HCT116 (cell line): ENCODE measurements at regions not wholly inside any gene's neighbourhood (a gene's known extent, or its start where the extent isn't known, plus 50 kb on each side); places are given as distances from the start of the nearest gene placed in this dataset.

Experiments used
- ATAC-seq: fragments of 200-7000 bp; cut with Tn5 transposase; 2 replicates; pipeline ENCODE4 v1.9.1; 2020; ENCODE audit warnings: mild to moderate bottlenecking, moderate library complexity
- BruUV-seq: library from RNA; stranded (reverse); fragments of 400-500 nt; replicated peaks from 2 replicates; lab custom pipeline; 2021; lab: Mats Ljungman, UMichigan
- CTCF ChIA-PET: fragments of 300-600 bp; sonication (Branson Sonifier 250); formaldehyde crosslinking; loops from one replicate; lab custom pipeline; 2021; ENCODE audit warnings: antibody characterized with exemption; lab: Charles Lee
- POLR2A ChIA-PET: fragments of 300-600, 350-600 bp; sonication (Branson Sonifier 250); formaldehyde crosslinking; loops from one replicate; lab custom pipeline; 2021; ENCODE audit warnings: antibody characterized with exemption; lab: Charles Lee
- RAD21 ChIA-PET, 2 experiments: fragments of 300-600 bp; sonication (Branson Sonifier 250); formaldehyde crosslinking; loops; one replicate each; lab custom pipeline; 2023; ENCODE audit warnings: low total read pairs in 2 of 2; ENCODE audit not compliant: uncharacterized antibody in 2 of 2, unreplicated experiment in 2 of 2, low non-redundant PET in 1 of 2; lab: Charles Lee
- DNase-seq: peaks from one replicate; pipeline ENCODE4 v3.0.0-alpha.2; 2010; ENCODE audit warnings: low read depth, low spot score
- H2AFZ ChIP-seq: fragments of 200-600 bp; shearing (Covaris generic), sonication (generic); 2 replicates; pipeline ENCODE4 v1.6.1; 2017; ENCODE audit warnings: low read depth, mixed run types, mixed read lengths, antibody characterized with exemption, low read length; ENCODE audit not compliant: poor library complexity, severe bottlenecking
- H3K27ac ChIP-seq: 2 replicates; pipeline ENCODE4 v1.5.1; 2012; ENCODE audit warnings: low read depth, low read length
- H3K27me3 ChIP-seq: fragments of 200-600 bp; sonication (generic); 2 replicates; pipeline ENCODE4 v1.6.1; 2016; ENCODE audit warnings: mixed run types, low read length, mixed read lengths; ENCODE audit not compliant: insufficient read depth
- H3K36me3 ChIP-seq, 2 experiments: fragments of 200-500 bp in 1 of 2; fragments of 200-600 bp in 1 of 2; sonication (Bioruptor generic) in 1 of 2; sonication (generic) in 1 of 2; 2 replicates each; pipeline versions ENCODE4 v1.5.1 to v1.6.1; 2014 to 2016; ENCODE audit warnings: low read length in 2 of 2, inconsistent platforms in 1 of 2, mixed read lengths in 1 of 2, mixed run types in 1 of 2; ENCODE audit not compliant: insufficient read depth in 2 of 2, control insufficient read depth in 1 of 2
- H3K4me1 ChIP-seq, 2 experiments: fragments of 200-600 bp in 1 of 2; sonication (generic) in 1 of 2; 2 replicates each; pipeline versions ENCODE4 v1.5.1 to v1.6.1; 2012 to 2017; ENCODE audit warnings: low read length in 2 of 2, inconsistent platforms in 1 of 2, mild to moderate bottlenecking in 1 of 2, mixed read lengths in 1 of 2, mixed run types in 1 of 2, moderate library complexity in 1 of 2; ENCODE audit not compliant: insufficient read depth in 2 of 2, control insufficient read depth in 1 of 2
- H3K4me2 ChIP-seq: fragments of 200-600 bp; sonication (generic); 2 replicates; pipeline ENCODE4 v1.6.1; 2017; ENCODE audit warnings: mixed run types, low read length, mixed read lengths
- H3K4me3 ChIP-seq, 2 experiments: fragments of 200-600 bp in 1 of 2; sonication (generic) in 1 of 2; replicated peaks in 1 of 2; 2 replicates each; pipeline ENCODE4 v1.5.1; 2011 to 2016; ENCODE audit warnings: low read length in 2 of 2, control low read depth in 1 of 2, low read depth in 1 of 2, mild to moderate bottlenecking in 1 of 2, mixed read lengths in 1 of 2, mixed run types in 1 of 2
- H3K79me2 ChIP-seq: fragments of 200-600 bp; sonication (generic); 2 replicates; pipeline ENCODE4 v1.6.1; 2017; ENCODE audit warnings: mild to moderate bottlenecking, mixed run types, low read length, moderate library complexity, mixed read lengths; ENCODE audit not compliant: insufficient read depth
- H3K9ac ChIP-seq: fragments of 200-600 bp; sonication (generic); 2 replicates; pipeline ENCODE4 v1.6.1; 2016; ENCODE audit warnings: low read length, mixed read lengths
- H3K9me2 ChIP-seq: fragments of 200-600 bp; sonication (generic), shearing (Covaris generic); 2 replicates; pipeline ENCODE4 v1.6.1; 2017; ENCODE audit warnings: mixed run types, mild to moderate bottlenecking, moderate library complexity; ENCODE audit not compliant: insufficient read depth
- H3K9me3 ChIP-seq, 2 experiments: fragments of 200-500 bp in 1 of 2; fragments of 200-600 bp in 1 of 2; sonication (Bioruptor generic) in 1 of 2; sonication (generic) in 1 of 2; 2 replicates each; pipeline ENCODE4 v1.6.1; 2014 to 2017; ENCODE audit warnings: low read length in 2 of 2, mixed read lengths in 2 of 2, inconsistent platforms in 1 of 2, low read depth in 1 of 2, mild to moderate bottlenecking in 1 of 2, mixed run types in 1 of 2, moderate library complexity in 1 of 2; ENCODE audit not compliant: control insufficient read depth in 1 of 2, insufficient read depth in 1 of 2
- H4K20me1 ChIP-seq: fragments of 200-600 bp; sonication (generic), shearing (Covaris generic); 2 replicates; pipeline ENCODE4 v1.6.1; 2017; ENCODE audit warnings: mixed run types, mild to moderate bottlenecking, moderate library complexity; ENCODE audit not compliant: insufficient read depth
- ATF3 ChIP-seq: IDR thresholded peaks from 2 replicates; pipeline ENCODE4 v1.6.1; 2012
- CBX3 ChIP-seq: IDR thresholded peaks from 2 replicates; pipeline ENCODE4 v1.6.1; 2012; ENCODE audit warnings: low read depth
- CTCF ChIP-seq, 3 experiments: fragments of 200-600 bp in 1 of 3; sonication (generic) in 1 of 3; IDR thresholded peaks in 2 of 3; conservative IDR thresholded peaks in 1 of 3; 2 replicates each; pipeline ENCODE4 v1.5.1; 2012 to 2017; ENCODE audit warnings: low read depth in 2 of 3, low read length in 2 of 3, antibody characterized with exemption in 1 of 3, borderline replicate concordance in 1 of 3, control low read depth in 1 of 3, mild to moderate bottlenecking in 1 of 3, mixed read lengths in 1 of 3, mixed run types in 1 of 3, moderate library complexity in 1 of 3; ENCODE audit not compliant: insufficient read depth in 1 of 3
- EGR1 ChIP-seq: IDR thresholded peaks from 2 replicates; pipeline ENCODE4 v1.6.1; 2012; ENCODE audit warnings: low read depth
- EZH2phosphoT487 ChIP-seq: fragments of 200-600 bp; IDR thresholded peaks from 2 replicates; pipeline ENCODE4 v1.6.1; 2018; ENCODE audit warnings: antibody characterized with exemption, borderline replicate concordance
- FOSL1 ChIP-seq: IDR thresholded peaks from 2 replicates; pipeline ENCODE4 v1.6.1; 2012; ENCODE audit warnings: low read depth
- RAD21 ChIP-seq: IDR thresholded peaks from 2 replicates; pipeline ENCODE4 v1.6.1; 2012; ENCODE audit warnings: low read depth, mild to moderate bottlenecking
- SIN3A ChIP-seq: IDR thresholded peaks from 2 replicates; pipeline ENCODE4 v1.6.1; 2012; ENCODE audit warnings: low read depth
- SP1 ChIP-seq: IDR thresholded peaks from 2 replicates; pipeline ENCODE4 v1.6.1; 2012; ENCODE audit warnings: low read depth
- SRF ChIP-seq: IDR thresholded peaks from 2 replicates; pipeline ENCODE4 v1.6.1; 2012; ENCODE audit warnings: low read depth
- TCF7L2 ChIP-seq: IDR thresholded peaks from 2 replicates; pipeline ENCODE4 v1.7.0; 2011; ENCODE audit warnings: borderline replicate concordance, inconsistent platforms; ENCODE audit not compliant: insufficient read depth, insufficient read length; ENCODE audit errors: extremely low read depth
- YY1 ChIP-seq: IDR thresholded peaks from 2 replicates; pipeline ENCODE4 v1.6.1; 2011; ENCODE audit warnings: low read length, low read depth, moderate library complexity, mild to moderate bottlenecking; ENCODE audit not compliant: insufficient replicate concordance; ENCODE audit errors: extremely low read depth
- intact Hi-C: fragments of 100-400 bp; cut with micrococcal nuclease; formaldehyde crosslinking; loops from 2 replicates; pipeline ENCODE4 v1.10.0; 2022

- TF ChIP-seq CTCF (IDR thresholded peaks at IDR 0.05 in 2 of 3, conservative IDR thresholded peaks at IDR 0.05 in 1 of 3; ENCODE audit: borderline replicate concordance in 1 of 3, insufficient read depth in 1 of 3, low read depth in 2 of 3, low read length in 2 of 3) (no peak), CBX3 (no peak), RAD21 (no peak), TCF7L2 (no peak)
These were observed 502.0 kb downstream of the SLC4A3 start (continued) for GRCh38 chr2:220129391-220129790.

- intact Hi-C loops: no loop called here
- Histone ChIP-seq H3K9me3 (peaks cover 5 to 13% of the 10 kb centered on the region in 2 experiments; a peak in 1 of 4 replicates), H3K27me3 (no peaks in the 10 kb centered on the region), H4K20me1 (no peaks in the 10 kb centered on the region), H2AFZ (no peak overlapping the region), H3K27ac (no peak overlapping the region), H3K4me3 (no peak overlapping the region), H3K4me1 (no peaks in the 10 kb centered on the region), H3K36me3 (0 out of 4 replicates have a peak, but pooled peaks cover 0 to 7% of the 10 kb centered on the region in 2 experiments), H3K79me2 (no peaks in the 10 kb centered on the region), H3K4me2 (no peak overlapping the region), H3K9ac (no peak overlapping the region), H3K9me2 (no peaks in the 10 kb centered on the region)
- ATAC-seq: no peak
- CTCF ChIA-PET: no interaction called here
- POLR2A ChIA-PET: no interaction called here
- TF ChIP-seq SIN3A: no peak
- no peak for TF ChIP-seq YY1
- TF ChIP-seq CTCF (IDR thresholded peaks at IDR 0.05 in 2 of 3, conservative IDR thresholded peaks at IDR 0.05 in 1 of 3; ENCODE audit: borderline replicate concordance in 1 of 3, insufficient read depth in 1 of 3, low read depth in 2 of 3, low read length in 2 of 3): no peak
- no peak for TF ChIP-seq FOSL1
- TF ChIP-seq EZH2phosphoT487: no peak
- TF ChIP-seq SRF: no peak
- TF ChIP-seq EGR1: no peak
- TF ChIP-seq SP1: no peak
- no peak for TF ChIP-seq ATF3
- RAD21 ChIA-PET: no interaction called here
- no TSS peak for BruUV-seq
- DNase-seq: no peak
These were observed 507.5 kb downstream of the SLC4A3 start for GRCh38 chr2:220134756-220135534.
